Suprapubic skin (tissue), 4 donors: ENCODE measurements at regions not wholly inside any gene's neighbourhood (a gene's known extent, or its start where the extent isn't known, plus 50 kb on each side); places are given as distances from the start of the nearest gene placed in this dataset.
"Not testable (repeated sequence)": the region's sequence is repeated elsewhere in the genome, so short reads cannot be mapped to it uniquely, and the experiment has no call there.

Source experiments
- POLR2A ChIP-seq, 2 donors: fragments of 450-650 bp; IDR thresholded peaks; one replicate each; pipeline ENCODE4 v1.6.1; 2017; ENCODE audit warnings: antibody characterized with exemption in 2 of 2, mild to moderate bottlenecking in 2 of 2, moderate library complexity in 2 of 2
- POLR2AphosphoS5 ChIP-seq, 3 donors: sonication (generic); formaldehyde crosslinking; IDR thresholded peaks; one replicate each; pipeline ENCODE4 v1.6.1; 2017; ENCODE audit warnings: antibody characterized with exemption in 3 of 3

DNA sequence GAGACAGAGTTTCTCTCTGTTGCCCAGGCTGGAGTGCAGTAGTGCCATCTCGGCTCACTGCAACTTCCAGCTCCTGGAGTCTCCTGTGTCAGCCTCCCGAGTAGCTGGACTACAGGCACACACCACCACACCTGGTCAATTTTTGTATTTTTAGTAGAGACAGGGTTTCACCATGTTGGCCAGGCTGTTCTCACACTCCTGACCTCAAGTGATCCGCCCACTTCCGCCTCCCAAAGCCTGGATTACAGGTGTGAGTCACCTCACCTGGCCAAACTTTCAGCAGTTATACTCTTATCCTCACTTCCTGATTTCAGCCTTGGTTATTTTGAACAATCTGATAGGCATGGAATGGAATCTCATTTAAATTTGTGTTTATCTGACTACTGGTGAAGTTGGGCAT, 763.0 kb upstream of the TMEM132C start:
- not testable (repeated sequence) for TF ChIP-seq POLR2A, POLR2AphosphoS5 (IDR thresholded peaks at IDR 0.05)
